IMR-90 (cell line): ENCODE measurements at regions not wholly inside any gene's neighbourhood (a gene's known extent, or its start where the extent isn't known, plus 50 kb on each side); places are given as distances from the start of the nearest gene placed in this dataset.

Experiments used
- ATAC-seq: fragments of 200-7000 bp; cut with Tn5 transposase; 2 replicates; pipeline ENCODE4 v1.9.1; 2020; ENCODE audit warnings: low read depth, mild to moderate bottlenecking, moderate library complexity
- BruUV-seq: library from RNA; stranded (reverse); fragments of 400-500 nt; replicated peaks from 2 replicates; lab custom pipeline; 2021; lab: Mats Ljungman, UMichigan
- CTCF ChIA-PET: fragments of 300-600 bp; formaldehyde crosslinking; extraction: SDS; loops from one replicate; lab custom pipeline; 2021; ENCODE audit warnings: antibody characterized with exemption; lab: Yijun Ruan, JAX
- POLR2A ChIA-PET: fragments of 300-600 bp; sonication (Branson Sonifier 250); formaldehyde crosslinking; loops from one replicate; lab custom pipeline; 2022; ENCODE audit warnings: antibody characterized with exemption; ENCODE audit not compliant: unreplicated experiment; lab: Charles Lee
- DNase-seq: peaks from one replicate; pipeline ENCODE4 v3.0.0; 2013
- H2AFZ ChIP-seq: replicated peaks from 2 replicates; pipeline ENCODE3; 2013; ENCODE audit warnings: low read length, mild to moderate bottlenecking; ENCODE audit not compliant: poor library complexity
- H2AK5ac ChIP-seq: 2 replicates; pipeline ENCODE4 v1.6.1; 2013; ENCODE audit warnings: low read depth, low read length, inconsistent platforms
- H2AK9ac ChIP-seq: replicated peaks from 2 replicates; pipeline ENCODE3; 2013; ENCODE audit warnings: mild to moderate bottlenecking, low read depth, low read length, moderate library complexity; ENCODE audit not compliant: poor library complexity
- H2BK120ac ChIP-seq: 2 replicates; pipeline ENCODE4 v1.6.1; 2013; ENCODE audit warnings: low read depth, low read length, inconsistent platforms
- H2BK15ac ChIP-seq: 3 replicates; pipeline ENCODE4 v1.6.1; 2013; ENCODE audit warnings: low read depth, low read length, inconsistent platforms
- H2BK20ac ChIP-seq: 2 replicates; pipeline ENCODE4 v1.6.1; 2013; ENCODE audit warnings: low read depth, mild to moderate bottlenecking, inconsistent platforms, low read length, moderate library complexity
- H2BK5ac ChIP-seq: 2 replicates; pipeline ENCODE4 v1.6.1; 2013; ENCODE audit warnings: mild to moderate bottlenecking, low read depth, low read length, inconsistent platforms; ENCODE audit not compliant: poor library complexity, severe bottlenecking
- H3K14ac ChIP-seq: replicated peaks from 2 replicates; pipeline ENCODE4 v1.6.1; 2013; ENCODE audit warnings: low read depth, low read length, inconsistent platforms
- H3K18ac ChIP-seq: 2 replicates; pipeline ENCODE4 v1.6.1; 2013; ENCODE audit warnings: low read depth, low read length, control low read depth
- H3K23ac ChIP-seq: 2 replicates; pipeline ENCODE4 v1.6.1; 2013; ENCODE audit warnings: low read depth, low read length, inconsistent platforms
- H3K27ac ChIP-seq: 2 replicates; pipeline ENCODE4 v1.5.1; 2013; ENCODE audit warnings: mild to moderate bottlenecking, control low read depth, low read length; ENCODE audit not compliant: insufficient read depth
- H3K27me3 ChIP-seq: 2 replicates; pipeline ENCODE4 v1.6.1; 2013; ENCODE audit warnings: low read length; ENCODE audit not compliant: control insufficient read depth, insufficient read depth
- H3K36me3 ChIP-seq: 2 replicates; pipeline ENCODE4 v1.6.1; 2013; ENCODE audit warnings: low read length, mixed read lengths; ENCODE audit not compliant: control insufficient read depth, insufficient read depth
- H3K4ac ChIP-seq: 2 replicates; pipeline ENCODE4 v1.6.1; 2013; ENCODE audit warnings: low read depth, low read length, inconsistent platforms
- H3K4me1 ChIP-seq: 2 replicates; pipeline ENCODE4 v1.6.1; 2013; ENCODE audit warnings: low read length, mixed read lengths; ENCODE audit not compliant: control insufficient read depth, insufficient read depth
- H3K4me2 ChIP-seq: 2 replicates; pipeline ENCODE4 v1.6.1; 2013; ENCODE audit warnings: low read depth, mild to moderate bottlenecking, control low read depth, low read length, moderate library complexity
- H3K4me3 ChIP-seq: 2 replicates; pipeline ENCODE4 v1.5.1; 2013; ENCODE audit warnings: low read depth, mild to moderate bottlenecking, control low read depth, low read length, moderate library complexity; ENCODE audit not compliant: insufficient read depth
- H3K56ac ChIP-seq: 2 replicates; pipeline ENCODE4 v1.6.1; 2013; ENCODE audit warnings: low read length, inconsistent platforms; ENCODE audit not compliant: insufficient read depth; ENCODE audit errors: extremely low read depth
- H3K79me1 ChIP-seq, 2 experiments: 2 replicates each; pipeline ENCODE4 v1.6.1; 2013; ENCODE audit warnings: low read length in 2 of 2, inconsistent platforms in 1 of 2, low read depth in 1 of 2
- H3K9ac ChIP-seq: 2 replicates; pipeline ENCODE4 v1.6.1; 2013; ENCODE audit warnings: low read depth, low read length, control low read depth
- H3K9me1 ChIP-seq: 2 replicates; pipeline ENCODE4 v1.6.1; 2013; ENCODE audit warnings: low read length, inconsistent platforms; ENCODE audit not compliant: insufficient read depth
- H3K9me3 ChIP-seq: 2 replicates; pipeline ENCODE4 v1.6.1; 2013; ENCODE audit warnings: low read length; ENCODE audit not compliant: control insufficient read depth, insufficient read depth
- H4K20me1 ChIP-seq: 2 replicates; pipeline ENCODE4 v1.6.1; 2013; ENCODE audit warnings: low read length, inconsistent platforms; ENCODE audit not compliant: insufficient read depth
- H4K5ac ChIP-seq: 2 replicates; pipeline ENCODE4 v1.6.1; 2013; ENCODE audit warnings: mild to moderate bottlenecking, low read depth, low read length, control low read depth
- H4K8ac ChIP-seq, 2 experiments: 2 replicates each; pipeline ENCODE4 v1.6.1; 2013; ENCODE audit warnings: low read depth in 2 of 2, low read length in 2 of 2, control low read depth in 1 of 2, inconsistent platforms in 1 of 2
- H4K91ac ChIP-seq: 2 replicates; pipeline ENCODE4 v1.6.1; 2013; ENCODE audit warnings: low read depth, low read length, inconsistent platforms; ENCODE audit not compliant: insufficient read depth
- BHLHE40 ChIP-seq: fragments of 150-350 bp; IDR thresholded peaks from 2 replicates; pipeline ENCODE4 v1.6.1; 2016; ENCODE audit warnings: mild to moderate bottlenecking, low read depth, low read length
- CEBPB ChIP-seq: IDR thresholded peaks from 2 replicates; pipeline ENCODE4 v1.6.1; 2012; ENCODE audit warnings: low read depth, low read length, improper control_type of control experiment
- CHD1 ChIP-seq: IDR thresholded peaks from 2 replicates; pipeline ENCODE4 v1.6.1; 2012; ENCODE audit warnings: low read depth, low read length, improper control_type of control experiment
- FOS ChIP-seq: fragments of 150-350 bp; IDR thresholded peaks from 2 replicates; pipeline ENCODE4 v1.6.1; 2016; ENCODE audit warnings: low read depth, low read length
- MAFK ChIP-seq: IDR thresholded peaks from 2 replicates; pipeline ENCODE4 v1.6.1; 2012; ENCODE audit warnings: low read depth, low read length, improper control_type of control experiment
- MAZ ChIP-seq: IDR thresholded peaks from 2 replicates; pipeline ENCODE4 v1.6.1; 2012; ENCODE audit warnings: low read depth, mild to moderate bottlenecking, low read length, improper control_type of control experiment, moderate library complexity, borderline replicate concordance
- MXI1 ChIP-seq: IDR thresholded peaks from 2 replicates; pipeline ENCODE4 v1.6.1; 2012; ENCODE audit warnings: low read depth, mild to moderate bottlenecking, low read length, moderate library complexity, borderline replicate concordance
- NFE2L2 ChIP-seq: fragments of 150-350 bp; IDR thresholded peaks from 2 replicates; pipeline ENCODE4 v1.6.1; 2016; ENCODE audit warnings: low read depth, mild to moderate bottlenecking, low read length
- RAD21 ChIP-seq: IDR thresholded peaks from 2 replicates; pipeline ENCODE4 v1.6.1; 2012; ENCODE audit warnings: low read length, improper control_type of control experiment
- RCOR1 ChIP-seq: IDR thresholded peaks from 2 replicates; pipeline ENCODE4 v1.6.1; 2012; ENCODE audit warnings: mild to moderate bottlenecking, low read length, improper control_type of control experiment; ENCODE audit not compliant: insufficient replicate concordance
- RFX5 ChIP-seq: IDR thresholded peaks from 2 replicates; pipeline ENCODE4 v1.8.0; 2012; ENCODE audit warnings: low read depth, mild to moderate bottlenecking, low read length, moderate library complexity
- SMC3 ChIP-seq: fragments of 150-350 bp; IDR thresholded peaks from 2 replicates; pipeline ENCODE4 v1.6.1; 2016; ENCODE audit warnings: low read depth, mild to moderate bottlenecking, antibody characterized with exemption, low read length, moderate library complexity
- WGBS, 2 experiments: methylation state at CpG; one replicate each; pipeline versions ENCODE4 v1.1.5 to v1.1.7; 2013; ENCODE audit warnings: missing lambda C conversion rate in 2 of 2; ENCODE audit not compliant: insufficient read length in 1 of 2; ENCODE audit errors: extremely low coverage in 2 of 2; 5-methylcytosine and 5-hydroxymethylcytosine counted together
- dilution Hi-C: fragments of 300-500 bp; cut with HindIII; formaldehyde crosslinking; loops from one replicate; pipeline ENCODE4 v1.14.3; 2018; ENCODE audit warnings: low sequenced_read_pairs; ENCODE audit not compliant: unreplicated experiment
- in situ Hi-C: fragments of 300-500 bp; cut with MboI; formaldehyde crosslinking; loops from 3 replicates; pipeline ENCODE4 v1.14.3; 2019; ENCODE audit warnings: low sequenced_read_pairs, inconsistent platforms, mixed read lengths
- intact Hi-C: fragments of 100-400 bp; cut with micrococcal nuclease; formaldehyde crosslinking; loops from 2 replicates; pipeline ENCODE4 v1.10.0; 2022
- TF ChIP-seq, protein P1 (sequence below): conservative IDR thresholded peaks from 2 replicates; pipeline ENCODE4 v1.5.1; 2012; ENCODE audit warnings: mild to moderate bottlenecking, low read depth, low read length, improper control_type of control experiment
- TF ChIP-seq, protein P2 (sequence below): fragments of 150-350 bp; IDR thresholded peaks from 2 replicates; pipeline ENCODE4 v1.6.1; 2017; ENCODE audit warnings: mild to moderate bottlenecking, antibody characterized with exemption, low read length, low read depth

DNA sequence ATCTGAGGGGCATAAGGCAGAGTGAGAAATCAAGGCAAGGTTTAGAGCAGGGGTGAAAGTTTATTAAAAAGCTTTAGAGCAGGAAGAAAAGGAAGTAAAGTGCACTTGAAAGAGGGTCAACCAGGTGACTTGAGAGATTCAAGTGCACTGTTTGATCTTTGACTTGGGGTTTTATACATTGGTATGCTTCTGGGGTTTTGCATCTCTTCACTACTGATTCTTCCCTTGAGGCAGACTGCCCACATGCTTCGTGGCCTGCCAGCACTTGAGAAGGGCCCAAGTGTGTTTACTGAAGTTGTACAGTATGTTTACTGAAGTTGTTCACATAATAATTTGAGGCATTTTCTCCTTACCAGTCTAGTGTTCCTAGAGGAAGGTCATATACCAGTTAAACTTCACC, 367.0 kb upstream of the UBE2E2 start:
- dilution Hi-C loops: no loop called here

More for the DNA sequence above, 367.0 kb upstream of the UBE2E2 start:
- H2AFZ ChIP-seq: no peak overlapping the region
- no TSS peak for BruUV-seq
- no peak overlapping the region for H3K4me2 ChIP-seq
- intact Hi-C loops (no loop called here), in situ Hi-C loops (no loop called here)
- no CpG with 5 or more reads among the region's 1 CpG for WGBS, 2 experiments
- H3K4me1 ChIP-seq: no peaks in the 10 kb centered on the region
- H2BK120ac ChIP-seq: no peak overlapping the region
- H3K9ac ChIP-seq: no peak overlapping the region
- H3K79me1 ChIP-seq: no peaks in the 10 kb centered on the region
- ATAC-seq (no peak), DNase-seq (no peak)
- H3K18ac ChIP-seq: no peak overlapping the region
- H3K36me3 ChIP-seq: no peaks in the 10 kb centered on the region
- no peak overlapping the region for H3K14ac ChIP-seq
- H3K27me3 ChIP-seq: no peaks in the 10 kb centered on the region
- H2BK15ac ChIP-seq: no peak overlapping the region
- TF ChIP-seq RAD21 (no peak), BHLHE40 (no peak), MXI1 (no peak), RFX5 (no peak), MAFK (no peak), FOS (no peak), NFE2L2 (no peak), SMC3 (no peak), CEBPB (no peak), MAZ (no peak), RCOR1 (no peak), CHD1 (no peak)
- TF ChIP-seq, protein P1, sequence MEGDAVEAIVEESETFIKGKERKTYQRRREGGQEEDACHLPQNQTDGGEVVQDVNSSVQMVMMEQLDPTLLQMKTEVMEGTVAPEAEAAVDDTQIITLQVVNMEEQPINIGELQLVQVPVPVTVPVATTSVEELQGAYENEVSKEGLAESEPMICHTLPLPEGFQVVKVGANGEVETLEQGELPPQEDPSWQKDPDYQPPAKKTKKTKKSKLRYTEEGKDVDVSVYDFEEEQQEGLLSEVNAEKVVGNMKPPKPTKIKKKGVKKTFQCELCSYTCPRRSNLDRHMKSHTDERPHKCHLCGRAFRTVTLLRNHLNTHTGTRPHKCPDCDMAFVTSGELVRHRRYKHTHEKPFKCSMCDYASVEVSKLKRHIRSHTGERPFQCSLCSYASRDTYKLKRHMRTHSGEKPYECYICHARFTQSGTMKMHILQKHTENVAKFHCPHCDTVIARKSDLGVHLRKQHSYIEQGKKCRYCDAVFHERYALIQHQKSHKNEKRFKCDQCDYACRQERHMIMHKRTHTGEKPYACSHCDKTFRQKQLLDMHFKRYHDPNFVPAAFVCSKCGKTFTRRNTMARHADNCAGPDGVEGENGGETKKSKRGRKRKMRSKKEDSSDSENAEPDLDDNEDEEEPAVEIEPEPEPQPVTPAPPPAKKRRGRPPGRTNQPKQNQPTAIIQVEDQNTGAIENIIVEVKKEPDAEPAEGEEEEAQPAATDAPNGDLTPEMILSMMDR: no peak
- TF ChIP-seq, protein P2, sequence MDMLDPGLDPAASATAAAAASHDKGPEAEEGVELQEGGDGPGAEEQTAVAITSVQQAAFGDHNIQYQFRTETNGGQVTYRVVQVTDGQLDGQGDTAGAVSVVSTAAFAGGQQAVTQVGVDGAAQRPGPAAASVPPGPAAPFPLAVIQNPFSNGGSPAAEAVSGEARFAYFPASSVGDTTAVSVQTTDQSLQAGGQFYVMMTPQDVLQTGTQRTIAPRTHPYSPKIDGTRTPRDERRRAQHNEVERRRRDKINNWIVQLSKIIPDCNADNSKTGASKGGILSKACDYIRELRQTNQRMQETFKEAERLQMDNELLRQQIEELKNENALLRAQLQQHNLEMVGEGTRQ: no peak
- no peak overlapping the region for H3K27ac ChIP-seq
- CTCF ChIA-PET: no interaction called here
- no peak overlapping the region for H2AK9ac ChIP-seq
- no peak overlapping the region for H4K91ac ChIP-seq
- no peak overlapping the region for H2AK5ac ChIP-seq
- POLR2A ChIA-PET: no interaction called here
- H3K4ac ChIP-seq: no peak overlapping the region
- no peak overlapping the region for H3K4me3 ChIP-seq
- no peak overlapping the region for H3K56ac ChIP-seq
- H4K20me1 ChIP-seq: no peaks in the 10 kb centered on the region
- H4K8ac ChIP-seq: no peak overlapping the region
- H2BK20ac ChIP-seq: no peak overlapping the region
- H4K5ac ChIP-seq: no peak overlapping the region
- H3K9me3 ChIP-seq: no peaks in the 10 kb centered on the region
- H2BK5ac ChIP-seq: no peak overlapping the region
- no peaks in the 10 kb centered on the region for H3K9me1 ChIP-seq
- no peak overlapping the region for H3K23ac ChIP-seq
